ENCODE measurements at regions not wholly inside any gene's neighbourhood (a gene's known extent, or its start where the extent isn't known, plus 50 kb on each side); places are given as distances from the start of the nearest gene placed in this dataset.

GRCh38 chr15:70152070-70152480, 54.4 kb upstream of the TLE3 start:
- no peak for DNase-seq (ENCODE audit: low spot score in 2 of 2)
- intact Hi-C loops (cut with DNase I; ENCODE audit: low total_unique reads) = no loop called here
- TF ChIP-seq CTCF (IDR thresholded peaks at IDR 0.05) = no peak
- TF ChIP-seq POLR2A (IDR thresholded peaks at IDR 0.05) = no peak
- WGBS, 2 donors = 51 to 56% methylated on average over 2 to 3 of the region's 3 CpGs
- H3K4me3 ChIP-seq (ENCODE audit: low read depth, poor library complexity, severe bottlenecking) = no peak overlapping the region

GRCh38 chr15:70151462-70151861, 53.7 kb upstream of the TLE3 start:
- H3K4me3 ChIP-seq (ENCODE audit: low read depth, poor library complexity, severe bottlenecking) = no peak overlapping the region
- no peak for DNase-seq (ENCODE audit: low spot score in 2 of 2)
- 85 to 88% methylated on average over 4 of the region's 4 CpGs for WGBS, 2 donors
- intact Hi-C loops (cut with DNase I; ENCODE audit: low total_unique reads) = no loop called here
- no peak for TF ChIP-seq POLR2A (IDR thresholded peaks at IDR 0.05)
- no peak for TF ChIP-seq CTCF (IDR thresholded peaks at IDR 0.05)

- no peak overlapping the region for H3K4me3 ChIP-seq (ENCODE audit: low read depth, poor library complexity, severe bottlenecking)
- intact Hi-C loops (cut with DNase I; ENCODE audit: low total_unique reads) = no loop called here
- 92 to 93% methylated on average over 2 of the region's 2 CpGs for WGBS, 2 donors
- DNase-seq (ENCODE audit: low spot score in 2 of 2) = no peak
- TF ChIP-seq POLR2A (IDR thresholded peaks at IDR 0.05) = no peak
These were observed 53.3 kb upstream of the TLE3 start for GRCh38 chr15:70151003-70151402.

- intact Hi-C loops (cut with DNase I; ENCODE audit: low total_unique reads) = no loop called here
- H3K4me3 ChIP-seq (ENCODE audit: low read depth, poor library complexity, severe bottlenecking) = no peak overlapping the region
- TF ChIP-seq CTCF (IDR thresholded peaks at IDR 0.05) (no peak), POLR2A (IDR thresholded peaks at IDR 0.05) (no peak)
These were observed 52.7 kb upstream of the TLE3 start for GRCh38 chr15:70150405-70150747.

GRCh38 chr15:70149667-70150404, 52.1 kb upstream of the TLE3 start:
- 90 to 93% methylated on average over 4 of the region's 4 CpGs for WGBS, 2 donors
- intact Hi-C loops (cut with DNase I; ENCODE audit: low total_unique reads) = no loop called here
- TF ChIP-seq CTCF (IDR thresholded peaks at IDR 0.05) = no peak
- no peak for TF ChIP-seq POLR2A (IDR thresholded peaks at IDR 0.05)
- DNase-seq (ENCODE audit: low spot score in 2 of 2) = no peak
- no peak overlapping the region for H3K4me3 ChIP-seq (ENCODE audit: low read depth, poor library complexity, severe bottlenecking)

More at GRCh38 chr15:70150405-70150747, 52.7 kb upstream of the TLE3 start:
- DNase-seq (ENCODE audit: low spot score in 2 of 2) = no peak

GRCh38 chr15:70147778-70148177, 50.1 kb upstream of the TLE3 start:
- DNase-seq (ENCODE audit: low spot score in 2 of 2) = no peak
- TF ChIP-seq CTCF (IDR thresholded peaks at IDR 0.05) (no peak), POLR2A (IDR thresholded peaks at IDR 0.05) (no peak)
- 85 to 92% methylated on average over 4 of the region's 4 CpGs for WGBS, 2 donors
- H3K4me3 ChIP-seq (ENCODE audit: low read depth, poor library complexity, severe bottlenecking) = no peak overlapping the region
- intact Hi-C loops (cut with DNase I; ENCODE audit: low total_unique reads) = no loop called here
